ENCODE measurements at regions not wholly inside any gene's neighbourhood (a gene's known extent, or its start where the extent isn't known, plus 50 kb on each side); places are given as distances from the start of the nearest gene placed in this dataset.

- H3K4me1 ChIP-seq: no peaks in the 10 kb centered on the region
- no peaks in the 10 kb centered on the region for H3K36me3 ChIP-seq (replicated peaks)
- H3K4me3 ChIP-seq: no peak overlapping the region
- H3K27me3 ChIP-seq (ENCODE audit: low read depth): no peaks in the 10 kb centered on the region
- no peaks in the 10 kb centered on the region for H3K9me3 ChIP-seq
- DNase-seq (ENCODE audit: low spot score in 2 of 2): no peak
- in situ Hi-C loops (cut with MboI; ENCODE audit: low sequenced_read_pairs): no loop called here
Observed at GRCh38 chr22:49548356-49549202, 279.1 kb downstream of the BRD1 start.

GRCh38 chr22:49547751-49548239 lies 279.9 kb downstream of the BRD1 start:
- no peak for DNase-seq (ENCODE audit: low spot score in 2 of 2)
- no peak overlapping the region for H3K4me3 ChIP-seq
- H3K4me1 ChIP-seq: no peaks in the 10 kb centered on the region
- H3K27me3 ChIP-seq (ENCODE audit: low read depth): no peaks in the 10 kb centered on the region
- no peaks in the 10 kb centered on the region for H3K9me3 ChIP-seq
- in situ Hi-C loops (cut with MboI; ENCODE audit: low sequenced_read_pairs): no loop called here
- H3K36me3 ChIP-seq (replicated peaks): no peaks in the 10 kb centered on the region

GRCh38 chr22:49546811-49547585 lies 280.7 kb downstream of the BRD1 start:
- Histone ChIP-seq H3K9me3 (no peaks in the 10 kb centered on the region), H3K27me3 (ENCODE audit: low read depth) (no peaks in the 10 kb centered on the region), H3K4me3 (no peak overlapping the region), H3K4me1 (no peaks in the 10 kb centered on the region), H3K36me3 (replicated peaks) (no peaks in the 10 kb centered on the region)
- in situ Hi-C loops (cut with MboI; ENCODE audit: low sequenced_read_pairs): no loop called here
- DNase-seq (ENCODE audit: low spot score in 2 of 2): no peak

- H3K27me3 ChIP-seq (ENCODE audit: low read depth): no peaks in the 10 kb centered on the region
- no peaks in the 10 kb centered on the region for H3K36me3 ChIP-seq (replicated peaks)
- H3K4me3 ChIP-seq: no peak overlapping the region
- in situ Hi-C loops (cut with MboI; ENCODE audit: low sequenced_read_pairs): no loop called here
- no peak for DNase-seq (ENCODE audit: low spot score in 2 of 2)
- H3K4me1 ChIP-seq: no peaks in the 10 kb centered on the region
- no peaks in the 10 kb centered on the region for H3K9me3 ChIP-seq
Observed at GRCh38 chr22:49545606-49546005, 282.1 kb downstream of the BRD1 start.

- no peaks in the 10 kb centered on the region for H3K27me3 ChIP-seq (ENCODE audit: low read depth)
- H3K4me1 ChIP-seq: no peaks in the 10 kb centered on the region
- no peaks in the 10 kb centered on the region for H3K9me3 ChIP-seq
- H3K36me3 ChIP-seq (replicated peaks): no peaks in the 10 kb centered on the region
- DNase-seq (ENCODE audit: low spot score in 2 of 2): no peak
- in situ Hi-C loops (cut with MboI; ENCODE audit: low sequenced_read_pairs): no loop called here
- H3K4me3 ChIP-seq: no peak overlapping the region
Observed at GRCh38 chr22:49544286-49544685, 283.4 kb downstream of the BRD1 start.

GRCh38 chr22:49543876-49544275 lies 283.8 kb downstream of the BRD1 start:
- in situ Hi-C loops (cut with MboI; ENCODE audit: low sequenced_read_pairs): no loop called here
- H3K9me3 ChIP-seq: no peaks in the 10 kb centered on the region

GRCh38 chr22:49541693-49542230 lies 285.9 kb downstream of the BRD1 start:
- in situ Hi-C loops (cut with MboI; ENCODE audit: low sequenced_read_pairs): no loop called here
- Histone ChIP-seq H3K27me3 (ENCODE audit: low read depth) (no peaks in the 10 kb centered on the region), H3K9me3 (no peaks in the 10 kb centered on the region), H3K36me3 (replicated peaks) (no peaks in the 10 kb centered on the region), H3K4me3 (no peak overlapping the region), H3K4me1 (no peaks in the 10 kb centered on the region)
- no peak for DNase-seq (ENCODE audit: low spot score in 2 of 2)

More at GRCh38 chr22:49543876-49544275, 283.8 kb downstream of the BRD1 start:
- no peaks in the 10 kb centered on the region for H3K4me1 ChIP-seq
- H3K27me3 ChIP-seq (ENCODE audit: low read depth): no peaks in the 10 kb centered on the region
- H3K4me3 ChIP-seq: no peak overlapping the region
- H3K36me3 ChIP-seq (replicated peaks): no peaks in the 10 kb centered on the region
- DNase-seq (ENCODE audit: low spot score in 2 of 2): no peak

DNA sequence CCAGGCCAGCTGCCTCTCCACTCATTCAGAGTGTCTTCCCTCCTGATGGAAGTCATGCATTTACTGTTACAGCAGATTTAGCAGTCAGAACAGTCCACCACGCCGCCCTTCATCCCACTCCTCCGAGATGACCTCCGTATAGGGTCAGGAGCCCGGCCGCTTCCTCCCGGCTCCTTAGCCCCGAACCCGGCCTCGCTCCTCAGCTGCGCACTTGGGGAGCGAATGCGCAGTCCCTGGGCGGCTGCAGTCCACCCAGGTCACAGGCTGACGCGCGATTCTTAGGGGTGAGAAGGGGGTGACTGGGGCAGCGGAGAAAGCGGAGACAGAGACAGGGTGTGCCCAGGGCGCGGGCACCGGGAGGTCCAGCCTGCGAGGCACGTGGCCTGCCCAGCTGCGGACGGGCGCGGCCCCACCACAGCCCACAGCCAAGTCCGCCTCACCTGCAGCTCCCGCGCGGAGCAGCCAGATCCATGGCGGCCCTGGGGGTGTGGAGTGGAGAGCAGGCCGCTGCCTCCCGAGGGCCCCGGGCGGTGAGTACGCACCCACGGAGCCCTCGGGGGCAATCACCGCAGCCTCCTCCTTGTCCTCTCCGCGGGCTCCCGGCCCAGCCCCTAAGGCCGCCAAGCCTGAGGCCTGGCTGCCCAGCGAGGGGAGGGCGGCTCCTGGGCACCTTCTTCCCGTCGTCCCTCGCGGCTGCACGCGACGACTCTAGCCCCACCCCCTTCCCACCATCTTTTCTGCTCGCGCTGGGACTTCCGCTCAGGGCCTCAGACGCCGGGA lies 286.6 kb downstream of the BRD1 start:
- Histone ChIP-seq H3K9me3 (no peaks in the 10 kb centered on the region), H3K4me3 (no peak overlapping the region), H3K4me1 (no peaks in the 10 kb centered on the region), H3K36me3 (replicated peaks) (no peaks in the 10 kb centered on the region), H3K27me3 (ENCODE audit: low read depth) (no peaks in the 10 kb centered on the region)
- in situ Hi-C loops (cut with MboI; ENCODE audit: low sequenced_read_pairs): no loop called here
- DNase-seq (ENCODE audit: low spot score in 2 of 2): no peak

DNA sequence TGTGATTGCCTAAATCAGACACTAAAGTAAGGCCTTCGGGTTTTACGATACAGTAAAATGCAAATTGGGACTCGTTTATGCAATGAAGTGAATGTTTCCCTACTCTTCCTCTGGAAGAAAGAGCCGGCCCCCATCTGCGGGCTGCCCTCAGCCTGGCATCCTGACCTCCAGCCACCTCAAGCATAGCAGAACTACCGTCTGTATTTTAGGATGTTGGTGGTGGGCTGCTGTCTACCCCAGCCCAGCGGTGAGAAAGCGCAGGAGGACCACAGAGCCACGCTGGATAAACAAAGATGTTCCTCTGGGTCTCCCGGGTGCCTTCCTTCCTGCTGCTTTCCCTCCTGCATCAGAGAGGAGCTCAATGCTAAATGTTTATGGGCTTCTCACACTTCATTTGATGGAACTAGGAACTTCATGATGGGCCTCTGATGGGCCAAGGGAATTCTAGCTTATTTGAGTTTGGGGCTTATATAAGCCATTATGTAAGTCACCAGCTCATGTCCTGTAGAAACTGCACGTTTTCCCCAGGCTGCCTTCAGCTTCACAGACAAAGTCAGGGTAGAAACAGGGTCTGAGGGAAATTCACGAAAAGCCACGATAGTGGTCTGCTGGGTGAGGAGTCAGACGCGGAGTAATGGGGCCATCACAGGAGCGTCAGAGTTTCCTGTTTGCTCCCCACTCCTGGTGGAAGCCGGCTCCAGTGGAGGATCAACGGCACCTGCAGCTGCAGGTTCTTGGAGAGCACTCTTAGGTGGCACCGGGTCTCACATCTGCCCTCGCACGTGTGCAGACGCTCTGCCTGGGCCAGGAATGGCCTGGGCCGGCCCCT lies 287.4 kb downstream of the BRD1 start:
- in situ Hi-C loops (cut with MboI; ENCODE audit: low sequenced_read_pairs): no loop called here
- Histone ChIP-seq H3K4me3 (no peak overlapping the region), H3K36me3 (replicated peaks) (no peaks in the 10 kb centered on the region), H3K4me1 (no peaks in the 10 kb centered on the region), H3K9me3 (no peaks in the 10 kb centered on the region), H3K27me3 (ENCODE audit: low read depth) (no peaks in the 10 kb centered on the region)
- no peak for DNase-seq (ENCODE audit: low spot score in 2 of 2)

- Histone ChIP-seq H3K4me3 (no peak overlapping the region), H3K4me1 (no peaks in the 10 kb centered on the region), H3K9me3 (no peaks in the 10 kb centered on the region), H3K36me3 (replicated peaks) (no peaks in the 10 kb centered on the region), H3K27me3 (ENCODE audit: low read depth) (no peaks in the 10 kb centered on the region)
- in situ Hi-C loops (cut with MboI; ENCODE audit: low sequenced_read_pairs): no loop called here
- peak in 1 of 2 experiments; percentile 3 for DNase-seq (ENCODE audit: low spot score in 2 of 2)
Observed at GRCh38 chr22:49538006-49538405, 289.7 kb downstream of the BRD1 start.

DNA sequence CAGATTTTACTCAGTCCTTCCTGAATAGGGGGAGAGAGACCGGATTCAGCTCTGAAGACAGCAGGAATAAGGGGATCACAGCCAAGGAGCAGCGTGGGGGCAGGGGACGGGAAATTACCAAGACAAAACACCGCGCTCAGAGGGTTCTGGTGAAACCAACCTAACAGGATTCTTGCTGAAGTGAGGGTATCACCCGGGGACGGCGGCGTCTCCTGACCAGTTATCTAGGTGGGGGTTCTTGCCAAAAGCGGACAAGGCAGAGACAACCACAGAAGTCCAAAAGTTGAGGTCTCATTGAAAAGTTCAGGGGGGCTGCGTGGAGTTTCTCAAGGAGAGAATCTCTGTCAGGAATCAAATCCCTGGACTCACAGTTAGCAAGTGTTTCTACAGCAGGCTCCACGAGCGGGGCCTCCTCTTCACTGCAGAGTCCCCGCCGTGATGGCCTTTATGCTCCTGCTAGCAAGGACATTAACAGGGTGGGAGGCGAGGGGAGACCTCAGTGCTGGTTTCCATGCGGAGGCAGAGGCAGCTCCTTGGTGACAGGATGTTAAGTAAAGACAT lies 291.0 kb downstream of the BRD1 start:
- no peak for DNase-seq (ENCODE audit: low spot score in 2 of 2)
- Histone ChIP-seq H3K36me3 (replicated peaks) (no peaks in the 10 kb centered on the region), H3K4me3 (no peak overlapping the region), H3K9me3 (no peaks in the 10 kb centered on the region), H3K27me3 (ENCODE audit: low read depth) (no peaks in the 10 kb centered on the region), H3K4me1 (no peaks in the 10 kb centered on the region)
- in situ Hi-C loops (cut with MboI; ENCODE audit: low sequenced_read_pairs): no loop called here

DNA sequence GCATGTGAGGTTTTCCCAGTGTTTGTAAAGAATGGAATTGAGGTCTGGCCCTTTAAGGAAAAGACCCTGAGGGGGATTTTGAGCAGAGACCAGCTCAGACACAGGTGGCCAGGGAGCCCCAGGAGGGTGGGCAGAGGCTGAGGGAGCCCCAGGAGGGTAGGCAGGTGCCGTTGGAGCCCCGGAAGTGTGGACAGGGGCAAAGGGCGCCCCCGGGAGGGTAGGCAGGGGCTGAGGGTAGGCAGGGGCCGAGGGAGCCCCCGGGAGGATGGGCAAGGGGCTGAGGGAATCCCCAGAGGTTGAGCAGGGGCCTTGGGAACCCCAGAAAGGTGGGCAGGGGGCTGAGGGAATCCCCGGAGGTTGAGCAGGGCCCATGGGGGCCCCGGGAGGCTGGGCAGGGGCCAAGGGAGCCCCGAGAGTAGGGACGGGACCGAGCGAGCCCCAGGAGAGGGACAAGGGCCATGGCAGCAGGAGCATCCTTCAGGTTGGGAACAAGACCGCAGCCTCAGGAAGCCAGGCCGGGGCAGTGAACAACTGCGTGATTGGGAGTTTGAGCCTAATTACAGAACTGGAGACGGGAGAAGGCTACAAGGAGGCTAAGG lies 292.0 kb downstream of the BRD1 start:
- no peak overlapping the region for H3K4me3 ChIP-seq
- H3K4me1 ChIP-seq: no peaks in the 10 kb centered on the region
- no peak for DNase-seq (ENCODE audit: low spot score in 2 of 2)
- H3K9me3 ChIP-seq: no peaks in the 10 kb centered on the region
- in situ Hi-C loops (cut with MboI; ENCODE audit: low sequenced_read_pairs): no loop called here
- H3K36me3 ChIP-seq (replicated peaks): no peaks in the 10 kb centered on the region
- H3K27me3 ChIP-seq (ENCODE audit: low read depth): no peaks in the 10 kb centered on the region
